Fibroblast of skin of abdomen (primary cell): ENCODE measurements at regions not wholly inside any gene's neighbourhood (a gene's known extent, or its start where the extent isn't known, plus 50 kb on each side); places are given as distances from the start of the nearest gene placed in this dataset.

Source experiments
- DNase-seq: peaks from one replicate; pipeline ENCODE4 v3.0.0-alpha.2; 2013

- DNase-seq, result peak; percentile 4
Measured at GRCh38 chr21:15247613-15248012, 182.8 kb upstream of the NRIP1 start.

DNA sequence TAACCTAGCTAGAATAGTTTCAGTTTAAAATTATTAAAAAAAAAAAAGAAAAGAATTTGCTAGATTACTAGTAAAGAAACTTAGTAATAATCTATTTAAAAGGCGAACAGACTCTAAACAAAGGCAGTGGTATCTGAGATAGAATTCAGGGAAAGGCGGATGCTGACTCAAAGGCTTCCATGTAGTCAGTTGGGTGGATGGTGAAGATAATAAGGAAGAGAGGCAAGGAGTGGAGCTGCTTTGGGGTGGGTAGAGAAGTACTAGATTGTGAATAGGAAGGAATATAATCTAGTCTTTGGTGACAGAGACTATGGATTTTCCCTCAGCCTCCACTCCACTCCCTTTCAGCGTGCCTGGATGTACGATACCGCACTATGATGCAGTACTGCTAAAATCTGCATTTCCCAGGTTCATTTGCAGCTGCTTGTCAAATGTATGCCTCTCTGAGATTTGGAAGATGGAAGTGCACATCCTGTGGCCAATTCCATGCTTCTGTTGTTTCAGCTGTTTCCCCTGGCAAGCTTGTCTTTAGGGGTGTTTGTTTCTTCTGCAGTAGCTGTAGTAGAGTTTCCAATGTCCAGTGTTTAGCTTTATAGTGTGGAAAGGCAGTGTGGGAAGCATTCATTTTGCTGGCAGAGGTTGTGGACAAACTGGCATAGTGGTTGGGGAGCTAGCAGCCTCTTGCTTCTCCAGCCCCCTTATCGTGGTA lies 184.6 kb upstream of the NRIP1 start:
- peak; percentile 10 for DNase-seq

GRCh38 chr21:15250384-15250783 lies 185.6 kb upstream of the NRIP1 start:
- peak; percentile 40 for DNase-seq

GRCh38 chr21:15252431-15252830 lies 187.6 kb upstream of the NRIP1 start:
- DNase-seq, result no peak

- DNase-seq, result no peak
Measured at GRCh38 chr21:15254111-15254510, 189.3 kb upstream of the NRIP1 start.

GRCh38 chr21:15255261-15255660 lies 190.5 kb upstream of the NRIP1 start:
- DNase-seq, result no peak

DNA sequence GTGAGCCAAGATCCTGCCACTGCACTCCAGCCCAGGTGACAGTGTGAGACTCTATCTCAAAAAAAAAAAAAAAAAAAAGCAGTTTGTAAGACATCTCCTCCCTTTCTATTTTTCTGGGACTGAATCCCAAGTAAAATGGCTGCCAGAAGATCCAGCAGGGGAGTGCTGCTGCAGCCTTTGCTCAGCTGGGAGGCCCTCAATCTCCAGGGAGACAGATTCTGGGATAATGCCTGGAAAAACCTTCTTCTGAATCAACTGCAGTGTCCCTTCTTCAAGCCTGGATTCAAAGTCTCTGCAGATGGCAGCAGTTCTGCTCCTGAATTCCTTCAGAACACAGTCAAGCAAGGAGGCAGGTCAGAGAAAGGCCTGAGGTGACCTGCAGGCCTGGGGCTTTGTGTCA lies 191.0 kb upstream of the NRIP1 start:
- DNase-seq, result no peak

GRCh38 chr21:15256996-15257395 lies 192.2 kb upstream of the NRIP1 start:
- no peak for DNase-seq

GRCh38 chr21:15257646-15258045 lies 192.8 kb upstream of the NRIP1 start:
- DNase-seq, result no peak

DNA sequence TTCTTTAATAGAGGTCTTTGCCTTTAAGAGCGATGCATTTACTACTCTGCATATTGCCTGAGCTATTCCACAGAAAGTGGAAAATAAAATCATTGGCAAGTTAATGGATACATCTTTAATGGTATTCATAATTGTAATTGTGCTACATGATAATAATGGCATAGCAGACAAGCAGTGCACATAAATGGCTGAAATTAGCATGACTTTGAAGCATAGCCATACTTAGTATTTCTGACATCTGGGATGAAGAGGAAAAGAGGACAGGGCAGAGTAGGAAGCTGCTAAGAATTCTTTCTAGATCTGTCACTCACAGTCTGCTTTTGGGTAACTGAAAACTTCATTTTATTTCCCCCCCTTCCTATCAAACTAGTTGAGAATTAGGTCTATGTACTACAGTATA lies 195.0 kb upstream of the NRIP1 start:
- no peak for DNase-seq

DNA sequence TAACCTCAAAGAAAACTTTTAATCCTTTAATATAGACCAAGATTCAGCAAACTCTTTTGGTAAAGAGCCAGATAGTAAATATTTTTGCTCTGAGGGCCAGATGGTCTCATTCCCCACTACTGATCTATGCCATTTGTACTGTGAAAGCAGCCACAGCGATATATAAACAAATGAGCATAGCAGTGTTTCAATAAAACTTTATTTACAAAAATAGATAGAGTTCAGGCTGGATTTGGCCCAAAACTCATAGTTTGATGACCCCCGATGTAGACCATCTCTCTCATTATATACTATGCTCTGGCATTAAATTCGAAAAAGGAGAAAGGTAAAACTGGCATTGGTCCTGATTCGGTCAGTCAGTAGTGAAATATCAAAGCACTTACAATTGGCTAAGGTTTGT lies 195.8 kb upstream of the NRIP1 start:
- no peak for DNase-seq

- no peak for DNase-seq
Measured at GRCh38 chr21:15264084-15264665, 199.4 kb upstream of the NRIP1 start.

DNA sequence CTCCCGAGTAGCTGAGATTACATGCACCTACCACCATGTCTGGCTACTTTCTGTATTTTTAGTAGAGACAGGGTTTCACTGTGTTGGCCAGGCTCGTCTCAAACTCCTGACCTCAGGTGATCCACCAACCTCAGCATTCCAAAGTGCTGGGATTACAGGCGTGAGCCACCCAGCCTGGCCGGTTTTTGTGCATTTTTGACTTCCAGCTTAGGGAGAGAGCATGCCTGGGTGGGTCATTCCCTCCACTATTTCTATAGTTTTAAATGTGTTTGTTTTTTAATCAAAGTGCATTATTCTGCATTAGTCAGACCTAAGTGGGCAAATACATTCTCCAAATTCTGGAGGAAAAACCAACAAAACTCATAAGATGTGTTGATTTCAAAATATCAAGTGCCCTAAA lies 207.4 kb upstream of the NRIP1 start:
- DNase-seq, result no peak

DNA sequence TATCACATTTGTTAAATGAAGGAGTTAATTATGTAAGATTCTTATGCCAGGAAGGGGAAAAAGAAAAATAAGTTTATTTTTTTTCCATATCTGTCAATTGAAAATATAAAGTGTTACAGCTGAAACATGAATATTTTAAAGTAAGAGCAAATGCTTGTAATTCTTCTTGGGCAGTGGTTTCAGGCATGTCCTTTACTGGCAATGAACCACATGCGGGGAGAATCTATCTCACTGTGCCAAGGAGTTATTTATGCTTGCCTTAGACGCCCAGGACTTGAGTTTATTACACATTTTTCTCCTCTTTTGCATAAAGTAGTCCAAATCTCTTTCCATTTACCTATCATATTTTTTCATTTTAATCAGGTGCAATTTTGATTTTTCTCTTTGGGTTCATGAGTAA lies 207.8 kb upstream of the NRIP1 start:
- peak; percentile 33 for DNase-seq

DNA sequence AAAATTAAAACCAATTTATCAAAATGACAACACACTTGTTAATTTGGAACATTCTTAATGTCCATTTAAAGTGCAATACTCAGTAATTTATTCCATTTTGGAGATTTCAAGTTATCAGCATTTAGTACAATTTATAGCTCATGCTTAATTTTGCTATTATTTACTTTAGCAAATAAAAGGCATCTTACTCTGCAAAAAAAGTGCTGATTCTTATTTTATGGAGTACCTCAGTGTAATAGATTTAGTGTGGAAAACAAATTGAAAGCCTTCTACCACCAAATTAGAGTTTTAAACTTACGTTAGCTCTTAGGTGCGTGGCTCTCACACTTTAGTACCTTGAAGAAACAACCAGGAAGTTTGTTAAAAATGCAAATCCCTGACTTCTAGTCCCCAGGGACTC lies 208.4 kb upstream of the NRIP1 start:
- DNase-seq, result no peak

GRCh38 chr21:15274701-15275485 lies 210.1 kb upstream of the NRIP1 start:
- DNase-seq, result no peak

GRCh38 chr21:15275615-15276235 lies 210.9 kb upstream of the NRIP1 start:
- no peak for DNase-seq

GRCh38 chr21:15276243-15276642 lies 211.4 kb upstream of the NRIP1 start:
- DNase-seq, result no peak

GRCh38 chr21:15277466-15277865 lies 212.7 kb upstream of the NRIP1 start:
- no peak for DNase-seq

- no peak for DNase-seq
Measured at GRCh38 chr21:15278279-15278678, 213.5 kb upstream of the NRIP1 start.

DNA sequence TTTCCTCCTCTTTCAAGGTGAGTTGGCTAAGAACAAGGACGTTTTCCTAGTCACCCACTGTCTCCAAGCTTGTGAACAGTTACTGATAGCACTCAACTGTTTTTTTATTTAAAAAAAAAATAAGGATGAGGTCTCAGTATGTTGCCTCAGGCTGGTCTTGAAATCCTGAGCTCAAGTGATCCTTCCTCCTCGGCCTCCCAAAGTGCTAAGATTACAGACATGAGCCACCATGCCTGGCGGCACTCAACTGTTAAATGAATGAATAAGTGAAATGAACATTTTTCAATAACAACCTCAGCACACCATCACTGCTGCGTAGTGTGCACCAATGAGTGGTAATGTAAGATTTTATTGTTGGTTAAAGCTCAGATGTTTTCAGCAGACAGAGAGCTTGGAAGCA lies 214.1 kb upstream of the NRIP1 start:
- no peak for DNase-seq

GRCh38 chr21:15279482-15279881 lies 214.7 kb upstream of the NRIP1 start:
- DNase-seq, result peak; percentile 49

DNA sequence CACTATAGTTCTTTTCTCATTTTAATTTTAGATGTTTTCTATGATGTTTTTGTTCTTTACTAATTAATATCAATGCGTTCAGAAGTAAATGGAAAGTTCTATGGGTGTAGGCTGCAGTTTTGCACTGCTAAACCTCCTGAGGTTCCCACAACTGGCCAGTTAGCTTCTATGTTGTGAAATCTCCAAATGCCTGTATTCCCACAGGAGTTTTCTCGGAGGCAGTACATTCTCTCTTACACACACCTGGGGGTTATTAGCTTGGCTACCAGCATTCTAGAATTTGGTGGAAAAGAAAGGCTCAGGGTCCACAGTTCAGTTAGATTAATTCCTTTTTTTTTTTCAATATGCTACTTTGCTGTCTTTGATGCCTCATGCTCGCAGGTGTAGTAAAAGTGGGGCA lies 216.9 kb upstream of the NRIP1 start:
- DNase-seq, result no peak

GRCh38 chr21:15282665-15283064 lies 217.9 kb upstream of the NRIP1 start:
- DNase-seq, result no peak
